WTC11 (cell line): ENCODE measurements at regions not wholly inside any gene's neighbourhood (a gene's known extent, or its start where the extent isn't known, plus 50 kb on each side); places are given as distances from the start of the nearest gene placed in this dataset.

Source experiments
- CREM ChIP-seq: sonication (generic); formaldehyde crosslinking; IDR thresholded peaks from 2 replicates; pipeline ENCODE4 v1.8.1; 2022; ENCODE audit warnings: mild to moderate bottlenecking, missing genetic modification reagents, moderate library complexity
- ELF4 ChIP-seq: sonication (generic); formaldehyde crosslinking; IDR thresholded peaks from 2 replicates; pipeline ENCODE4 v1.8.1; 2022; ENCODE audit warnings: low read depth, mild to moderate bottlenecking, moderate library complexity, missing genetic modification reagents
- SP1 ChIP-seq: sonication (generic); formaldehyde crosslinking; conservative IDR thresholded peaks from 2 replicates; pipeline ENCODE4 v1.8.1; 2022; ENCODE audit warnings: missing genetic modification reagents
- ZNF138 ChIP-seq: sonication (generic); formaldehyde crosslinking; conservative IDR thresholded peaks from 2 replicates; pipeline ENCODE4 v1.8.1; 2022; ENCODE audit warnings: mild to moderate bottlenecking, moderate library complexity, missing genetic modification reagents
- TF ChIP-seq, protein P1 (sequence below): sonication (generic); formaldehyde crosslinking; IDR thresholded peaks from 2 replicates; pipeline ENCODE4 v1.8.0; 2022; ENCODE audit warnings: mild to moderate bottlenecking, missing genetic modification reagents
- TF ChIP-seq, protein P2 (sequence below): fragments of 200-600 bp; IDR thresholded peaks from 2 replicates; pipeline ENCODE4 v1.8.0; 2022; ENCODE audit warnings: antibody characterized with exemption
- TF ChIP-seq, protein P3 (sequence below): fragments of 250-450 bp; sonication (Bioruptor Pico); conservative IDR thresholded peaks from 2 replicates; pipeline ENCODE4 v1.9.0; 2021; ENCODE audit warnings: mild to moderate bottlenecking

DNA sequence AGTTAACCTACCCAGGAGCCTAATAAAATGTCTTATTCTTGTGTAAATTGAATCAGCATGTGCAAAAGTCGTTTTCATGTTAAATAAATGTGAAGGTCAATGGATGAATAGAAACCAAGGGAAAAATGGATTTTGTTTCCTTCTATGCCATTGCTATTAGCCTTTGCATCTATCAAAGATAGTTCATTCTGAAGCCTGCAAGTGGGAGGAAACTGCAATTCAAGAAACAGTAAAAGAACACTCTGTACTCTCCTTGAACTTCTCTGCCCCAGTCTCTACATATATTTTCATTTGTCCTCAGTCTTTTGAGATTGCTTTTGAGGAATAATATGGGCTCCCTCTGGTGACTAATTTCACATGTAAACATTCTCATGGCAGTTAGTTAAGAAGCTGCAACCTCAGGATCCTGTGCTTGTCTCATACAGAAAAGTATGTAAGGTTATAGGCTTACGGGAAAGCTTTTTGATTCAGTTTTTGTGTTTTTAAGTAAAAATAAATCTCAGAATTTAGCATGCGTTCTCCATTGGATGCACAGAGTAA, 1590.0 kb upstream of the LRRTM1 start:
- TF ChIP-seq, protein P1, sequence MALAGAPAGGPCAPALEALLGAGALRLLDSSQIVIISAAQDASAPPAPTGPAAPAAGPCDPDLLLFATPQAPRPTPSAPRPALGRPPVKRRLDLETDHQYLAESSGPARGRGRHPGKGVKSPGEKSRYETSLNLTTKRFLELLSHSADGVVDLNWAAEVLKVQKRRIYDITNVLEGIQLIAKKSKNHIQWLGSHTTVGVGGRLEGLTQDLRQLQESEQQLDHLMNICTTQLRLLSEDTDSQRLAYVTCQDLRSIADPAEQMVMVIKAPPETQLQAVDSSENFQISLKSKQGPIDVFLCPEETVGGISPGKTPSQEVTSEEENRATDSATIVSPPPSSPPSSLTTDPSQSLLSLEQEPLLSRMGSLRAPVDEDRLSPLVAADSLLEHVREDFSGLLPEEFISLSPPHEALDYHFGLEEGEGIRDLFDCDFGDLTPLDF (CRISPR knock-in tag): no peak
- TF ChIP-seq CREM (no peak), ZNF138 (CRISPR knock-in tag) (no peak), ELF4 (CRISPR knock-in tag) (no peak), SP1 (CRISPR knock-in tag) (no peak)
- TF ChIP-seq, protein P2, sequence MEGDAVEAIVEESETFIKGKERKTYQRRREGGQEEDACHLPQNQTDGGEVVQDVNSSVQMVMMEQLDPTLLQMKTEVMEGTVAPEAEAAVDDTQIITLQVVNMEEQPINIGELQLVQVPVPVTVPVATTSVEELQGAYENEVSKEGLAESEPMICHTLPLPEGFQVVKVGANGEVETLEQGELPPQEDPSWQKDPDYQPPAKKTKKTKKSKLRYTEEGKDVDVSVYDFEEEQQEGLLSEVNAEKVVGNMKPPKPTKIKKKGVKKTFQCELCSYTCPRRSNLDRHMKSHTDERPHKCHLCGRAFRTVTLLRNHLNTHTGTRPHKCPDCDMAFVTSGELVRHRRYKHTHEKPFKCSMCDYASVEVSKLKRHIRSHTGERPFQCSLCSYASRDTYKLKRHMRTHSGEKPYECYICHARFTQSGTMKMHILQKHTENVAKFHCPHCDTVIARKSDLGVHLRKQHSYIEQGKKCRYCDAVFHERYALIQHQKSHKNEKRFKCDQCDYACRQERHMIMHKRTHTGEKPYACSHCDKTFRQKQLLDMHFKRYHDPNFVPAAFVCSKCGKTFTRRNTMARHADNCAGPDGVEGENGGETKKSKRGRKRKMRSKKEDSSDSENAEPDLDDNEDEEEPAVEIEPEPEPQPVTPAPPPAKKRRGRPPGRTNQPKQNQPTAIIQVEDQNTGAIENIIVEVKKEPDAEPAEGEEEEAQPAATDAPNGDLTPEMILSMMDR: no peak
- TF ChIP-seq, protein P3, sequence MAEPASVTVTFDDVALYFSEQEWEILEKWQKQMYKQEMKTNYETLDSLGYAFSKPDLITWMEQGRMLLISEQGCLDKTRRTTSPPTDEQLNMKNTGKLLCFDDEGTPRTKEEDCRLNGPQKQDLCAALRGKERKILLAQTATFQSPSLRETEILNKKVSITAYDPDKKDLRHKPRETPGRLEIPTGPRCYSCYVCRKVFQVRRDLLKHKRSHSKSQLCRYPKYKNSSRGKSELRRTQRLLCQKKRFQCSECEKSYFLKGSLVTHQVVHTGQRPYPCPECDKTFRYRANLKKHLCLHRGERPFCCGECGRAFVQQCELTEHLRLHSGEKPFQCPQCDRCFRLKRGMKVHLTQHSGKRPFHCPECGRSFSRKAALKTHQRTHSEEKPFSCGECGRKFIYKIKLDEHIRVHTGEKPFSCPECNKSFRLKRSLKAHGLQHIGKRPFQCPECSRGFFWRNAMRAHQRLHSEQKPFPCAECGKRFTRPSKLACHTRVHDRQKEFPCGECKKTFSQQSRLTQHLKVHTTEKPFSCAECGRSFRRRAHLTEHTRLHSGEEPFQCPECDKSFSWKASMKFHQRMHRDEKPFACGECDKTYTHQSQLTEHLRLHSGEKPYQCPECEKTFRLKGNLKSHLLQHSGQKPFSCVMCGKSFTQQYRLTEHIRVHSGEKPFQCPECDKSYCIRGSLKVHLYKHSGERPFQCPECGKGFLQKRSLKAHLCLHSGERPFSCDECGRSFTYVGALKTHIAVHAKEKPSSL (CRISPR knock-in tag): no peak
